ENCODE measurements at regions not wholly inside any gene's neighbourhood (a gene's known extent, or its start where the extent isn't known, plus 50 kb on each side); places are given as distances from the start of the nearest gene placed in this dataset.

- Histone ChIP-seq H3K4me3 (replicated peaks in 1 of 3; ENCODE audit: insufficient read depth in 1 of 3, low read depth in 1 of 3, low read length in 3 of 3) (no peak overlapping the region), H3K9me1 (replicated peaks; ENCODE audit: control insufficient read depth, extremely low read depth, insufficient read depth, low read length) (no peaks in the 10 kb centered on the region), H3K4me1 (ENCODE audit: control insufficient read depth, extremely low read depth, insufficient read depth, low read length) (no peaks in the 10 kb centered on the region), H3K27ac (ENCODE audit: insufficient read depth, low read depth, low read length) (no peak overlapping the region), H4K20me1 (replicated peaks; ENCODE audit: control insufficient read depth, extremely low read depth, insufficient read depth, low read length) (no peaks in the 10 kb centered on the region), H3K4me2 (ENCODE audit: insufficient read depth, low read length) (no peak overlapping the region), H3K9me3 (replicated peaks; ENCODE audit: control insufficient read depth, insufficient read depth, low read length) (no peaks in the 10 kb centered on the region), H3K36me3 (ENCODE audit: control insufficient read depth in 2 of 2, extremely low read depth in 1 of 2, insufficient read depth in 2 of 2, low read length in 2 of 2) (no peaks in the 10 kb centered on the region), H3K79me2 (ENCODE audit: control insufficient read depth, insufficient read depth, low read length) (no peaks in the 10 kb centered on the region), H3K27me3 (ENCODE audit: control insufficient read depth in 2 of 2, insufficient read depth in 2 of 2, low read length in 2 of 2) (no peaks in the 10 kb centered on the region), H2AFZ (ENCODE audit: low read depth, low read length) (no peak overlapping the region), H3K9ac (replicated peaks; ENCODE audit: extremely low read depth, insufficient read depth, low read length) (no peak overlapping the region)
- no TSS peak for BruUV-seq (replicated peaks)
- DNase-seq (ENCODE audit: low read depth, low spot score) (no peak), FAIRE-seq (no peak)
- no peak for TF ChIP-seq MAX (IDR thresholded peaks at IDR 0.05; ENCODE audit: insufficient read depth, insufficient read length)
- no peak for TF ChIP-seq FOS (IDR thresholded peaks at IDR 0.05; ENCODE audit: borderline replicate concordance, insufficient read depth, low read length)
- TF ChIP-seq CTCF (IDR thresholded peaks at IDR 0.05; ENCODE audit: extremely low read depth in 1 of 2, insufficient read depth in 1 of 2, low read depth in 1 of 2, low read length in 2 of 2) = no peak
- TF ChIP-seq EZH2 (IDR thresholded peaks at IDR 0.05; ENCODE audit: borderline replicate concordance, low read depth, low read length, severe bottlenecking) = no peak
- no peak for TF ChIP-seq GATA2 (IDR thresholded peaks at IDR 0.05; ENCODE audit: insufficient read depth, insufficient read length, low read depth, low read length)
- POLR2A ChIA-PET = no interaction called here
- CTCF ChIA-PET = no interaction called here
- intact Hi-C loops (cut with micrococcal nuclease) = no loop called here
- dilution Hi-C loops (cut with MboI; ENCODE audit: extremely low pct_ligation_motif_present, low sequenced_read_pairs) = no loop called here
Measured at GRCh38 chr3:34152656-34153055, 354.2 kb downstream of the PDCD6IP start.

DNA sequence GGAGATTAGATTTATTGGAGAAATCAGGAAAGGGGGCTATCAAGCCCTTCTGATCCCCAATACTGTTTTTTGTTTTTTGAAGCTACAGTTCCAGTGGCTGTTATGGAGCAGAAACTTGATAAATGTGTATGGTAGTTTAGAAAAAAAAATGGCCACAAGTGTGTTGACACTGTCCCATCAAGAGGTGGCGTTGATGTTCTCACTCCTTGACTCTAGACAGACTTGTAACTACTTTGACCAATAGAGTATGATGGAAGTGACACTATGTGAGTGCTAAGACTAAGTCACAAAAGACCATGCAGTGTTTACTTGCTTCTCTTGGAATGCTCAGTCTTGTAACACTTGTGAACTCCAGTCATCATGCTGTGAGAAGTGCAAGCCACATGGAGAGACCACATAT is 356.7 kb downstream of the PDCD6IP start:
- no peak for FAIRE-seq
- CTCF ChIA-PET = no interaction called here

More for the DNA sequence above, 356.7 kb downstream of the PDCD6IP start:
- Histone ChIP-seq H3K9me3 (replicated peaks; ENCODE audit: control insufficient read depth, insufficient read depth, low read length) (no peaks in the 10 kb centered on the region), H3K27me3 (ENCODE audit: control insufficient read depth in 2 of 2, insufficient read depth in 2 of 2, low read length in 2 of 2) (no peaks in the 10 kb centered on the region), H3K9ac (replicated peaks; ENCODE audit: extremely low read depth, insufficient read depth, low read length) (no peak overlapping the region), H3K4me3 (replicated peaks in 1 of 3; ENCODE audit: insufficient read depth in 1 of 3, low read depth in 1 of 3, low read length in 3 of 3) (no peak overlapping the region), H3K36me3 (ENCODE audit: control insufficient read depth in 2 of 2, extremely low read depth in 1 of 2, insufficient read depth in 2 of 2, low read length in 2 of 2) (no peaks in the 10 kb centered on the region), H3K9me1 (replicated peaks; ENCODE audit: control insufficient read depth, extremely low read depth, insufficient read depth, low read length) (no peaks in the 10 kb centered on the region), H3K4me2 (ENCODE audit: insufficient read depth, low read length) (no peak overlapping the region), H2AFZ (ENCODE audit: low read depth, low read length) (no peak overlapping the region), H4K20me1 (replicated peaks; ENCODE audit: control insufficient read depth, extremely low read depth, insufficient read depth, low read length) (no peaks in the 10 kb centered on the region), H3K27ac (ENCODE audit: insufficient read depth, low read depth, low read length) (no peak overlapping the region), H3K4me1 (ENCODE audit: control insufficient read depth, extremely low read depth, insufficient read depth, low read length) (no peaks in the 10 kb centered on the region), H3K79me2 (ENCODE audit: control insufficient read depth, insufficient read depth, low read length) (no peaks in the 10 kb centered on the region)
- POLR2A ChIA-PET = no interaction called here
- no peak for TF ChIP-seq MAX (IDR thresholded peaks at IDR 0.05; ENCODE audit: insufficient read depth, insufficient read length)
- no peak for TF ChIP-seq POLR2AphosphoS5 (IDR thresholded peaks at IDR 0.05; ENCODE audit: insufficient read depth, low read depth, low read length)
- TF ChIP-seq EZH2 (IDR thresholded peaks at IDR 0.05; ENCODE audit: borderline replicate concordance, low read depth, low read length, severe bottlenecking) = no peak
- TF ChIP-seq MYC (IDR thresholded peaks at IDR 0.05; ENCODE audit: low read depth, low read length) = no peak
- no peak for TF ChIP-seq FOS (IDR thresholded peaks at IDR 0.05; ENCODE audit: borderline replicate concordance, insufficient read depth, low read length)
- no peak for DNase-seq (ENCODE audit: low read depth, low spot score)
- no TSS peak for BruUV-seq (replicated peaks)
- intact Hi-C loops (cut with micrococcal nuclease) = no loop called here
- dilution Hi-C loops (cut with MboI; ENCODE audit: extremely low pct_ligation_motif_present, low sequenced_read_pairs) = no loop called here

All from endothelial cell of umbilical vein (primary cell).